ENCODE measurements at regions not wholly inside any gene's neighbourhood (a gene's known extent, or its start where the extent isn't known, plus 50 kb on each side); places are given as distances from the start of the nearest gene placed in this dataset.

DNA sequence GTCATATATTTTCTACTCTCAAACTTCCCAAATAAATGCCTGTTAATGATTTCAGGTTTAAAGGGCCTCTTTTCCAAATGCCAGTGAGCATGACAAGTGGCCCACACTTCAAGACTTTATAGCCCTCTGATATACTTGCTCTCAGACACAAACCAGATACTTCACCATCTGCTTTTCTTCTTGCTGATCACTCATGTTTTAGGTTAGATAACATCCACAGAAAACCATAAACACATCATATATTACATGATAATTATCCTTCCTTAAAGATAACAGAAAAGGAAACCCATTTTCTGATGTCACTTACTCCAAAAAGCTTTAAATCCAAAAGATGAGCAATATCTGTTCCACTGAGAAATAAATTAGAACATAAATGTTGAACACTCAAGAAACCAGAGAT lies 723.5 kb downstream of the LTN1 start:
- Histone ChIP-seq H3K79me2 (ENCODE audit: control insufficient read depth, low read length) (no peaks in the 10 kb centered on the region), H3K4me3 (ENCODE audit: low read length) (no peak overlapping the region), H3K27me3 (ENCODE audit: control insufficient read depth, low read length) (no peaks in the 10 kb centered on the region), H4K20me1 (ENCODE audit: control insufficient read depth, insufficient read depth, low read depth, low read length) (no peaks in the 10 kb centered on the region), H3F3A (ENCODE audit: control insufficient read depth, insufficient read depth) (no peaks in the 10 kb centered on the region), H3K9me2 (replicated peaks; ENCODE audit: control insufficient read depth, low read length) (no peaks in the 10 kb centered on the region), H3K4me2 (ENCODE audit: low read length) (no peak overlapping the region), H3K4me1 (ENCODE audit: control insufficient read depth, low read length) (no peaks in the 10 kb centered on the region), H3K36me3 (ENCODE audit: control insufficient read depth, low read length) (no peaks in the 10 kb centered on the region), H3K27ac (ENCODE audit: low read depth, low read length) (no peak overlapping the region), H3K9me3 (ENCODE audit: control insufficient read depth, insufficient read depth, low read length) (no peaks in the 10 kb centered on the region)
- TF ChIP-seq, protein P1, sequence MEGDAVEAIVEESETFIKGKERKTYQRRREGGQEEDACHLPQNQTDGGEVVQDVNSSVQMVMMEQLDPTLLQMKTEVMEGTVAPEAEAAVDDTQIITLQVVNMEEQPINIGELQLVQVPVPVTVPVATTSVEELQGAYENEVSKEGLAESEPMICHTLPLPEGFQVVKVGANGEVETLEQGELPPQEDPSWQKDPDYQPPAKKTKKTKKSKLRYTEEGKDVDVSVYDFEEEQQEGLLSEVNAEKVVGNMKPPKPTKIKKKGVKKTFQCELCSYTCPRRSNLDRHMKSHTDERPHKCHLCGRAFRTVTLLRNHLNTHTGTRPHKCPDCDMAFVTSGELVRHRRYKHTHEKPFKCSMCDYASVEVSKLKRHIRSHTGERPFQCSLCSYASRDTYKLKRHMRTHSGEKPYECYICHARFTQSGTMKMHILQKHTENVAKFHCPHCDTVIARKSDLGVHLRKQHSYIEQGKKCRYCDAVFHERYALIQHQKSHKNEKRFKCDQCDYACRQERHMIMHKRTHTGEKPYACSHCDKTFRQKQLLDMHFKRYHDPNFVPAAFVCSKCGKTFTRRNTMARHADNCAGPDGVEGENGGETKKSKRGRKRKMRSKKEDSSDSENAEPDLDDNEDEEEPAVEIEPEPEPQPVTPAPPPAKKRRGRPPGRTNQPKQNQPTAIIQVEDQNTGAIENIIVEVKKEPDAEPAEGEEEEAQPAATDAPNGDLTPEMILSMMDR (IDR thresholded peaks at IDR 0.05; ENCODE audit: low read depth, low read length, poor library complexity, severe bottlenecking) = no peak
- no peak for TF ChIP-seq EZH2phosphoT487 (IDR thresholded peaks at IDR 0.05; ENCODE audit: borderline replicate concordance, low read length)

DNA sequence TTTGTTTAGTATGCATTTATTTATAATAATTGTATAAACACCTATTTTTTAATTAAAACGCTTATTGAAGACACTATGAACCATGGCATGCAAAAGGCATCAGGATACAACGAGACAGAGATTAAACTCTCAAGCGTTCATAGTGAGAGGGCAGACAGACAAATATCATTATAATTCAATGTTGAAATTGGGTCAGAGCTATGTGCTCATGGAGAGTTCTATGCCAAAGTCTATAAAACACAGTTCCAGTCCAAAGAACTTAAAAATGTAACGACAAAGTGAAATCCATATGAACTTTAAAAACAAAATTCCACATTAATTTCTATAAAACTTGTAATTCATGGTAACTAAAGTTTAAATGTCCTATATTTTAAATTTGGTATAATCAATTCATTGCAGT lies 724.0 kb downstream of the LTN1 start:
- no peaks in the 10 kb centered on the region for H3K9me3 ChIP-seq (ENCODE audit: control insufficient read depth, insufficient read depth, low read length)
- H3K4me1 ChIP-seq (ENCODE audit: control insufficient read depth, low read length) = no peaks in the 10 kb centered on the region
- H3K79me2 ChIP-seq (ENCODE audit: control insufficient read depth, low read length) = no peaks in the 10 kb centered on the region
- H3K27me3 ChIP-seq (ENCODE audit: control insufficient read depth, low read length) = no peaks in the 10 kb centered on the region
- no peak overlapping the region for H3K4me3 ChIP-seq (ENCODE audit: low read length)
- H3K4me2 ChIP-seq (ENCODE audit: low read length) = no peak overlapping the region
- no peaks in the 10 kb centered on the region for H3K9me2 ChIP-seq (replicated peaks; ENCODE audit: control insufficient read depth, low read length)
- no peaks in the 10 kb centered on the region for H4K20me1 ChIP-seq (ENCODE audit: control insufficient read depth, insufficient read depth, low read depth, low read length)
- no peaks in the 10 kb centered on the region for H3K36me3 ChIP-seq (ENCODE audit: control insufficient read depth, low read length)
- no peak for TF ChIP-seq EZH2phosphoT487 (IDR thresholded peaks at IDR 0.05; ENCODE audit: borderline replicate concordance, low read length)
- TF ChIP-seq, protein P1 (IDR thresholded peaks at IDR 0.05; ENCODE audit: low read depth, low read length, poor library complexity, severe bottlenecking) = no peak
- H3K27ac ChIP-seq (ENCODE audit: low read depth, low read length) = no peak overlapping the region
- H3F3A ChIP-seq (ENCODE audit: control insufficient read depth, insufficient read depth) = no peaks in the 10 kb centered on the region

DNA sequence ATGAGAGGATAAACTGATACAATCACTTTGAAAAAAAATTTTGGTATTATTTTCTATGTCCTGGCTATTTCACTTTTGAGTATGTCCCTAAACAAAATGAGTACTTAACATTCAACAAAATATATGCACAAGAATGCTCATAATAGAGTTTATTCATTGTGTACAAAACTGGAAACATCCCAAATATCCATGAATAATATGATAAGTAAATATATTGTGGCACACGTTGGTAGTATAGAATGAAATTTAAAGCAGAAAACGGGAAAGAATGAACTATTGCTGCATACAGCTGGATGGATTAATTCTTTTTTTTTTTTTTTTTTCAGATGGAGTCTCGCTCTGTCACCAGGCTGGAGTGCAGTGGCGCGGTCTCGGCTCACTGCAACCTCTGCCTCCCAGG lies 725.2 kb downstream of the LTN1 start:
- H3K27ac ChIP-seq (ENCODE audit: low read depth, low read length) = no peak overlapping the region
- H3K36me3 ChIP-seq (ENCODE audit: control insufficient read depth, low read length) = no peaks in the 10 kb centered on the region
- H3K4me2 ChIP-seq (ENCODE audit: low read length) = no peak overlapping the region
- H3K27me3 ChIP-seq (ENCODE audit: control insufficient read depth, low read length) = no peaks in the 10 kb centered on the region
- H3K4me3 ChIP-seq (ENCODE audit: low read length) = no peak overlapping the region
- no peaks in the 10 kb centered on the region for H3F3A ChIP-seq (ENCODE audit: control insufficient read depth, insufficient read depth)
- H3K9me2 ChIP-seq (replicated peaks; ENCODE audit: control insufficient read depth, low read length) = no peaks in the 10 kb centered on the region
- H3K79me2 ChIP-seq (ENCODE audit: control insufficient read depth, low read length) = no peaks in the 10 kb centered on the region
- no peaks in the 10 kb centered on the region for H3K9me3 ChIP-seq (ENCODE audit: control insufficient read depth, insufficient read depth, low read length)
- TF ChIP-seq, protein P1 (IDR thresholded peaks at IDR 0.05; ENCODE audit: low read depth, low read length, poor library complexity, severe bottlenecking) = no peak
- no peak for TF ChIP-seq EZH2phosphoT487 (IDR thresholded peaks at IDR 0.05; ENCODE audit: borderline replicate concordance, low read length)
- H4K20me1 ChIP-seq (ENCODE audit: control insufficient read depth, insufficient read depth, low read depth, low read length) = no peaks in the 10 kb centered on the region
- no peaks in the 10 kb centered on the region for H3K4me1 ChIP-seq (ENCODE audit: control insufficient read depth, low read length)

DNA sequence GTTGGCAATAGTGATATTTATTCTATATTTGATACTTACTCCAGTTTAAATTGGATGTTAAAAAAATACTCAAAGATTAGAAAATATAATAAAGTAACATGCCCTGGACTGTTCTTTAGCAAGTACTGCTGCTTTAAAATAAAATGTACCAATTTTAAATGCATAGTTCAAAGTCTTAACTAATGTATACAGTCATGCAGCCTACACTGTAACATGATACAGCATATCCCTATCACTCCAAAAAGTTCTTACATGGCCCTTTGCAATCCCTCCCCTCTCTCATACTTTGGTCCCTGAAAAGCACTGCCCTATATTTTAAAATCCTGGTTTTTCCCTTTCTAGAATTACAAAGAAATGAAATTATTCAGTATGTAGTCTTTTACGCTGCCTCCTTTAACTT lies 726.6 kb downstream of the LTN1 start:
- Histone ChIP-seq H3K36me3 (ENCODE audit: control insufficient read depth, low read length) (no peaks in the 10 kb centered on the region), H3K27ac (ENCODE audit: low read depth, low read length) (no peak overlapping the region), H3K9me3 (ENCODE audit: control insufficient read depth, insufficient read depth, low read length) (no peaks in the 10 kb centered on the region), H3K79me2 (ENCODE audit: control insufficient read depth, low read length) (no peaks in the 10 kb centered on the region), H4K20me1 (ENCODE audit: control insufficient read depth, insufficient read depth, low read depth, low read length) (no peaks in the 10 kb centered on the region), H3K4me1 (ENCODE audit: control insufficient read depth, low read length) (no peaks in the 10 kb centered on the region), H3K4me2 (ENCODE audit: low read length) (no peak overlapping the region), H3K4me3 (ENCODE audit: low read length) (no peak overlapping the region), H3F3A (ENCODE audit: control insufficient read depth, insufficient read depth) (no peaks in the 10 kb centered on the region), H3K27me3 (ENCODE audit: control insufficient read depth, low read length) (no peaks in the 10 kb centered on the region), H3K9me2 (replicated peaks; ENCODE audit: control insufficient read depth, low read length) (no peaks in the 10 kb centered on the region)
- TF ChIP-seq, protein P1 (IDR thresholded peaks at IDR 0.05; ENCODE audit: low read depth, low read length, poor library complexity, severe bottlenecking) = no peak
- no peak for TF ChIP-seq EZH2phosphoT487 (IDR thresholded peaks at IDR 0.05; ENCODE audit: borderline replicate concordance, low read length)
